ENCODE measurements at regions not wholly inside any gene's neighbourhood (a gene's known extent, or its start where the extent isn't known, plus 50 kb on each side); places are given as distances from the start of the nearest gene placed in this dataset.
A peak's percentile ranks its signal among the peaks of the same experiment; 100 is the strongest.

GRCh38 chr7:51660516-51660915, 343.9 kb upstream of the COBL start:
- no peak overlapping the region for H3K27ac ChIP-seq (ENCODE audit: low read depth, low read length)
- no peak for DNase-seq
- Mint-ChIP-seq H3K27me3 (ENCODE audit: insufficient read depth) (no peaks in the 10 kb centered on the region), H3K36me3 (ENCODE audit: low read depth) (no peaks in the 10 kb centered on the region), H3K9me3 (no peaks in the 10 kb centered on the region), H3K4me1 (no peaks in the 10 kb centered on the region), H3K27ac (no peak overlapping the region), H3K4me3 (no peak overlapping the region)
- H3K9me3 ChIP-seq (ENCODE audit: control insufficient read depth, low read length) = no peaks in the 10 kb centered on the region
- H3K4me1 ChIP-seq (ENCODE audit: control insufficient read depth, insufficient read depth, low read length) = no peaks in the 10 kb centered on the region
- H3K27me3 ChIP-seq (ENCODE audit: control insufficient read depth, insufficient read depth, low read length, poor library complexity, severe bottlenecking) = no peaks in the 10 kb centered on the region
- no peak overlapping the region for H3K9ac ChIP-seq (ENCODE audit: extremely low read depth, low read length, poor library complexity, severe bottlenecking)
- 97% methylated on average over 6 to 7 of the region's 7 CpGs for WGBS, 2 experiments (ENCODE audit: insufficient coverage in 1 of 2, insufficient read length in 1 of 2)
- TF ChIP-seq, protein P1, sequence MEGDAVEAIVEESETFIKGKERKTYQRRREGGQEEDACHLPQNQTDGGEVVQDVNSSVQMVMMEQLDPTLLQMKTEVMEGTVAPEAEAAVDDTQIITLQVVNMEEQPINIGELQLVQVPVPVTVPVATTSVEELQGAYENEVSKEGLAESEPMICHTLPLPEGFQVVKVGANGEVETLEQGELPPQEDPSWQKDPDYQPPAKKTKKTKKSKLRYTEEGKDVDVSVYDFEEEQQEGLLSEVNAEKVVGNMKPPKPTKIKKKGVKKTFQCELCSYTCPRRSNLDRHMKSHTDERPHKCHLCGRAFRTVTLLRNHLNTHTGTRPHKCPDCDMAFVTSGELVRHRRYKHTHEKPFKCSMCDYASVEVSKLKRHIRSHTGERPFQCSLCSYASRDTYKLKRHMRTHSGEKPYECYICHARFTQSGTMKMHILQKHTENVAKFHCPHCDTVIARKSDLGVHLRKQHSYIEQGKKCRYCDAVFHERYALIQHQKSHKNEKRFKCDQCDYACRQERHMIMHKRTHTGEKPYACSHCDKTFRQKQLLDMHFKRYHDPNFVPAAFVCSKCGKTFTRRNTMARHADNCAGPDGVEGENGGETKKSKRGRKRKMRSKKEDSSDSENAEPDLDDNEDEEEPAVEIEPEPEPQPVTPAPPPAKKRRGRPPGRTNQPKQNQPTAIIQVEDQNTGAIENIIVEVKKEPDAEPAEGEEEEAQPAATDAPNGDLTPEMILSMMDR (conservative IDR thresholded peaks at IDR 0.05) = no peak
- no peak overlapping the region for H3K4me3 ChIP-seq (ENCODE audit: low read length)
- H3K36me3 ChIP-seq (ENCODE audit: control insufficient read depth, insufficient read depth, low read length) = no peaks in the 10 kb centered on the region

DNA sequence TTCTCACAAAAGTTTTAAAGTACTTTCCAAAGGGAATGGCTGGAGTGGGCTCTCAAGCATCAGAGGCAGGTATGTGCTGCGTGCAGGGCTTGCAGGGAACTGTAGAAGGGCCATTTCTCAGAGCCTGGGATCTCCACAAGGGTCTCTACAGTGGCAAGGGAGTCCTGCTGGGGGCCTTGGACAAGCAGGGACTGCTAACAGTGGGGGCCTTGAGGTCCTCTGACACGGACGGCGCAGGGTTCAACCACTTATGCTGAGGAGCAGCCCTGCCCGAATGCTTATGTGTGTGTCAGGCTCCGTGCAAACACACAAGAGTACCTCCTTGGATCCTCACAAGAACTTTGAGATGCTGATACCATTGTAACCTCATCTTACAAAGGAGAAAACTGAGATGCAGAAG, 342.1 kb upstream of the COBL start:
- H3K4me1 ChIP-seq (ENCODE audit: control insufficient read depth, insufficient read depth, low read length) = no peaks in the 10 kb centered on the region
- H3K4me3 ChIP-seq (ENCODE audit: low read length) = no peak overlapping the region
- H3K27me3 ChIP-seq (ENCODE audit: control insufficient read depth, insufficient read depth, low read length, poor library complexity, severe bottlenecking) = no peaks in the 10 kb centered on the region
- H3K36me3 ChIP-seq (ENCODE audit: control insufficient read depth, insufficient read depth, low read length) = no peaks in the 10 kb centered on the region
- H3K27ac Mint-ChIP-seq = no peak overlapping the region
- H3K27me3 Mint-ChIP-seq (ENCODE audit: insufficient read depth) = no peaks in the 10 kb centered on the region
- DNase-seq = no peak
- no peaks in the 10 kb centered on the region for H3K9me3 Mint-ChIP-seq
- TF ChIP-seq, protein P1 (conservative IDR thresholded peaks at IDR 0.05) = no peak
- no peaks in the 10 kb centered on the region for H3K36me3 Mint-ChIP-seq (ENCODE audit: low read depth)
- no peak overlapping the region for H3K9ac ChIP-seq (ENCODE audit: extremely low read depth, low read length, poor library complexity, severe bottlenecking)
- H3K27ac ChIP-seq (ENCODE audit: low read depth, low read length) = no peak overlapping the region
- H3K9me3 ChIP-seq (ENCODE audit: control insufficient read depth, low read length) = no peaks in the 10 kb centered on the region
- H3K4me3 Mint-ChIP-seq = no peak overlapping the region
- H3K4me1 Mint-ChIP-seq = no peaks in the 10 kb centered on the region
- 95 to 97% methylated on average over 4 to 6 of the region's 6 CpGs for WGBS, 2 experiments (ENCODE audit: insufficient coverage in 1 of 2, insufficient read length in 1 of 2)

DNA sequence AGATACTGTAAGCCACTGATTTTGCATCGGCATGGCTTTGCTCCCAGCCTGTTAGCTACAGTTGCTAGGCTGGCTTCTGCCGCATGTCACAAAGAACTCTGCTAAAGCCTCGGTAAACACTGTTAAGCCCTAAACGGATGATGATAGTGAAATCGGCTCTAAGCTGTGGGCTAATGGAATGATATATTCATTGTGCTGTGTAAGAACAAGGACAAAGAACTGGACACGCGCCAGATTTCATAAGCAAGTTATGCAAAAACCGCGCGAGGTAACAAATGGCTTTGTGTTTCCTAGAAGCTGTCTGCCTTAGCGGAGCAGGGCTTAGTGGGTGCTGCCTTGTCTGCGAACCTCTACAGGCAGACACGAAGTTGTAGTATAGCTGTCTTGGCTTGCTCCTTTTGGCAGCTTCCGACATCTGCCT, 331.3 kb upstream of the COBL start:
- Histone ChIP-seq H3K9ac (ENCODE audit: extremely low read depth, low read length, poor library complexity, severe bottlenecking) (no peak overlapping the region), H3K27me3 (ENCODE audit: control insufficient read depth, insufficient read depth, low read length, poor library complexity, severe bottlenecking) (peaks cover 26% of the 10 kb centered on the region), H3K4me3 (ENCODE audit: low read length) (no peak overlapping the region), H3K36me3 (ENCODE audit: control insufficient read depth, insufficient read depth, low read length) (no peaks in the 10 kb centered on the region), H3K4me1 (ENCODE audit: control insufficient read depth, insufficient read depth, low read length) (peaks cover 6% of the 10 kb centered on the region), H3K9me3 (ENCODE audit: control insufficient read depth, low read length) (peaks cover 12% of the 10 kb centered on the region), H3K27ac (ENCODE audit: low read depth, low read length) (peak overlapping the region; percentile 28)
- Mint-ChIP-seq H3K4me3 (no peak overlapping the region), H3K36me3 (ENCODE audit: low read depth) (no peaks in the 10 kb centered on the region), H3K27ac (peak overlapping the region; percentile 82), H3K4me1 (peaks cover 21% of the 10 kb centered on the region), H3K27me3 (ENCODE audit: insufficient read depth) (peaks cover 60% of the 10 kb centered on the region), H3K9me3 (peaks cover 9% of the 10 kb centered on the region)
- TF ChIP-seq, protein P1 (conservative IDR thresholded peaks at IDR 0.05) = no peak
- 73 to 82% methylated on average over 12 to 14 of the region's 14 CpGs for WGBS, 2 experiments (ENCODE audit: insufficient coverage in 1 of 2, insufficient read length in 1 of 2)
- DNase-seq = peak; percentile 62
